Caco-2 (cell line): ENCODE measurements at regions not wholly inside any gene's neighbourhood (a gene's known extent, or its start where the extent isn't known, plus 50 kb on each side); places are given as distances from the start of the nearest gene placed in this dataset.
A peak's percentile ranks its signal among the peaks of the same experiment; 100 is the strongest.
"Not testable (repeated sequence)": the region's sequence is repeated elsewhere in the genome, so short reads cannot be mapped to it uniquely, and the experiment has no call there.

Experiments used
- BruUV-seq: library from RNA; stranded (reverse); fragments of 400-500 nt; replicated peaks from 2 replicates; lab custom pipeline; 2021; lab: Mats Ljungman, UMichigan
- CTCF ChIA-PET: fragments of 300-600 bp; sonication (Branson Sonifier 250); formaldehyde crosslinking; loops from one replicate; lab custom pipeline; 2022; ENCODE audit warnings: antibody characterized with exemption; lab: Charles Lee
- POLR2A ChIA-PET: fragments of 300-600 bp; sonication (Branson Sonifier 250); formaldehyde crosslinking; loops from one replicate; lab custom pipeline; 2022; ENCODE audit warnings: antibody characterized with exemption; lab: Charles Lee
- DNase-seq, 2 experiments: peaks; one replicate each; pipeline versions ENCODE4 v3.0.0 to v3.0.0-alpha.2; 2020 to 2022
- H3K27me3 ChIP-seq: replicated peaks from 2 replicates; pipeline ENCODE4 v1.6.0; 2011; ENCODE audit warnings: low read length; ENCODE audit not compliant: control insufficient read depth, insufficient read depth
- H3K36me3 ChIP-seq: 2 replicates; pipeline ENCODE4 v1.5.1; 2011; ENCODE audit warnings: low read length; ENCODE audit not compliant: control insufficient read depth, insufficient read depth
- H3K4me1 ChIP-seq: fragments of 250-450 bp; sonication (Bioruptor Pico); 2 replicates; pipeline ENCODE4 v1.5.1; 2020; ENCODE audit warnings: mild to moderate bottlenecking
- H3K4me3 ChIP-seq: 2 replicates; pipeline ENCODE4 v1.5.1; 2011; ENCODE audit warnings: low read depth, mild to moderate bottlenecking, control low read depth, low read length
- H3K9me3 ChIP-seq: fragments of 250-450 bp; sonication (Bioruptor Pico); 2 replicates; pipeline ENCODE4 v1.5.1; 2020; ENCODE audit warnings: mild to moderate bottlenecking, moderate library complexity
- H3K27ac Mint-ChIP-seq: one replicate; pipeline ENCODE4 v1.8.0; 2022; ENCODE audit warnings: mixed read lengths; ENCODE audit not compliant: unreplicated experiment
- H3K27me3 Mint-ChIP-seq: one replicate; pipeline ENCODE4 v1.8.0; 2022; ENCODE audit warnings: mixed read lengths; ENCODE audit not compliant: insufficient read depth, unreplicated experiment
- H3K36me3 Mint-ChIP-seq: one replicate; pipeline ENCODE4 v1.8.0; 2022; ENCODE audit warnings: mild to moderate bottlenecking, mixed read lengths; ENCODE audit not compliant: insufficient read depth, unreplicated experiment
- H3K4me1 Mint-ChIP-seq: one replicate; pipeline ENCODE4 v1.8.0; 2022; ENCODE audit warnings: low read depth, mixed read lengths; ENCODE audit not compliant: unreplicated experiment
- H3K4me3 Mint-ChIP-seq: one replicate; pipeline ENCODE4 v1.8.0; 2022; ENCODE audit warnings: mild to moderate bottlenecking, moderate library complexity, mixed read lengths; ENCODE audit not compliant: unreplicated experiment
- H3K9me3 Mint-ChIP-seq: one replicate; pipeline ENCODE4 v1.8.0; 2022; ENCODE audit warnings: mixed read lengths; ENCODE audit not compliant: unreplicated experiment
- CTCF ChIP-seq, 2 experiments: fragments of 200-600 bp in 1 of 2; IDR thresholded peaks; 1 replicate in 1 of 2; 2 replicates in 1 of 2; pipeline versions ENCODE4 v1.5.1 to v1.8.0; 2011 to 2022; ENCODE audit warnings: antibody characterized with exemption in 1 of 2, control low read depth in 1 of 2, inconsistent platforms in 1 of 2, low read depth in 1 of 2, low read length in 1 of 2, mild to moderate bottlenecking in 1 of 2, moderate library complexity in 1 of 2; ENCODE audit not compliant: insufficient read depth in 1 of 2, severe bottlenecking in 1 of 2, unreplicated experiment in 1 of 2
- intact Hi-C: fragments of 100-400 bp; cut with micrococcal nuclease; formaldehyde crosslinking; loops from one replicate; pipeline ENCODE4 v1.10.0; 2022; ENCODE audit not compliant: unreplicated experiment

- ChIA-PET POLR2A (no interaction called here), CTCF (no interaction called here)
- no peaks in the 10 kb centered on the region for H3K36me3 Mint-ChIP-seq
- Histone ChIP-seq H3K36me3 (no peaks in the 10 kb centered on the region), H3K9me3 (no peaks in the 10 kb centered on the region), H3K4me3 (no peak overlapping the region), H3K4me1 (peaks cover 20% of the 10 kb centered on the region), H3K27me3 (no peaks in the 10 kb centered on the region)
- DNase-seq: no peak
- peaks cover 2% of the 10 kb centered on the region for H3K9me3 Mint-ChIP-seq
- TF ChIP-seq CTCF (IDR thresholded peaks at IDR 0.05; ENCODE audit: insufficient read depth in 1 of 2, low read depth in 1 of 2, low read length in 1 of 2, severe bottlenecking in 1 of 2, unreplicated experiment in 1 of 2): no peak
- H3K4me3 Mint-ChIP-seq: no peak overlapping the region
- no TSS peak for BruUV-seq
- intact Hi-C loops: no loop called here
- H3K4me1 Mint-ChIP-seq: peaks cover 25% of the 10 kb centered on the region
- H3K27me3 Mint-ChIP-seq: no peaks in the 10 kb centered on the region
- peak overlapping the region; percentile 26 for H3K27ac Mint-ChIP-seq
Measured at GRCh38 chr6:113686049-113686448, 171.1 kb upstream of the MARCKS start.

GRCh38 chr6:113689620-113690019, 167.5 kb upstream of the MARCKS start:
- H3K4me1 ChIP-seq: peaks cover 44% of the 10 kb centered on the region
- H3K36me3 ChIP-seq, H3K27ac Mint-ChIP-seq, H3K4me3 Mint-ChIP-seq, BruUV-seq, DNase-seq, H3K9me3 ChIP-seq, H3K27me3 Mint-ChIP-seq, H3K27me3 ChIP-seq, H3K9me3 Mint-ChIP-seq, POLR2A ChIA-PET, H3K4me3 ChIP-seq: not testable (repeated sequence)
- intact Hi-C loops: loop anchor here (5.0 kb wide), 2 partner anchors 88 to 92 kb away; no protein-coding TSS in a partner anchor
- peaks cover 44% of the 10 kb centered on the region for H3K4me1 Mint-ChIP-seq
- CTCF ChIA-PET: interaction anchor here (1.0 kb wide), 1 partner anchor 169 kb away, joined by 4 read pairs; no protein-coding TSS in a partner anchor
- peaks cover 12% of the 10 kb centered on the region for H3K36me3 Mint-ChIP-seq

- H3K27ac Mint-ChIP-seq: no peak overlapping the region
- Histone ChIP-seq H3K4me3 (no peak overlapping the region), H3K36me3 (no peaks in the 10 kb centered on the region), H3K27me3 (no peaks in the 10 kb centered on the region), H3K4me1 (peaks cover 50% of the 10 kb centered on the region), H3K9me3 (no peaks in the 10 kb centered on the region)
- H3K4me3 Mint-ChIP-seq: no peak overlapping the region
- POLR2A ChIA-PET: no interaction called here
- H3K36me3 Mint-ChIP-seq: peaks cover 12% of the 10 kb centered on the region
- intact Hi-C loops: loop anchor here (5.0 kb wide), 2 partner anchors 87 to 93 kb away; no protein-coding TSS in a partner anchor
- peaks cover 10% of the 10 kb centered on the region for H3K9me3 Mint-ChIP-seq
- peaks cover 44% of the 10 kb centered on the region for H3K4me1 Mint-ChIP-seq
- no peak for DNase-seq
- no peak for TF ChIP-seq CTCF (IDR thresholded peaks at IDR 0.05; ENCODE audit: insufficient read depth in 1 of 2, low read depth in 1 of 2, low read length in 1 of 2, severe bottlenecking in 1 of 2, unreplicated experiment in 1 of 2)
- no peaks in the 10 kb centered on the region for H3K27me3 Mint-ChIP-seq
- no TSS peak for BruUV-seq
- CTCF ChIA-PET: interaction anchor here (0.7 to 1.0 kb wide), 2 partner anchors 164 to 168 kb away, joined by 3 to 4 read pairs; no protein-coding TSS in a partner anchor
Measured at GRCh38 chr6:113690281-113691259, 166.6 kb upstream of the MARCKS start.
